ENCODE measurements at regions not wholly inside any gene's neighbourhood (a gene's known extent, or its start where the extent isn't known, plus 50 kb on each side); places are given as distances from the start of the nearest gene placed in this dataset.

DNA sequence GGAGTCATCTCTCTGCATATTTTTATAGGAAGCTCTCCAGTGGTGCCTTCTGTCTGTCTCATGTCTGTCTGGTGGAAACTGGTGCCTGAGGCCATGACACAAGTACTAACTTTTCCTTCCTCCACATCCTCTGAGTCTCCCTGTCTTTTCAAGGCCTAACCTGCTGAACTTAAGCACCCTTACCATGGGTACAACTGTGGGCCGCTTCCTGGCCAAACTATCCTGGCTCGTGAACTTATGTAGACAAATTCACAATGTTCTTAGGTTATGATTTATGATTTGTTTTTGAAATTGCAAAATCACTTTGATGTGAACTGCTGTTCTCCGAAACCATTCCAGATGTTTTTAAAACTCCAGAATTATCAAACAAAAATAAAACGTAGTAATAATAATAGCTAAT, 804.5 kb upstream of the POU3F3 start:
- H3K4me2 ChIP-seq (ENCODE audit: low read depth, low read length): no peak overlapping the region
- TF ChIP-seq EZH2 (optimal IDR thresholded peaks at IDR 0.05; ENCODE audit: low read depth, low read length) (no peak), EZH2phosphoT487 (IDR thresholded peaks at IDR 0.05; ENCODE audit: low read length) (no peak)
- TF ChIP-seq, protein P1, sequence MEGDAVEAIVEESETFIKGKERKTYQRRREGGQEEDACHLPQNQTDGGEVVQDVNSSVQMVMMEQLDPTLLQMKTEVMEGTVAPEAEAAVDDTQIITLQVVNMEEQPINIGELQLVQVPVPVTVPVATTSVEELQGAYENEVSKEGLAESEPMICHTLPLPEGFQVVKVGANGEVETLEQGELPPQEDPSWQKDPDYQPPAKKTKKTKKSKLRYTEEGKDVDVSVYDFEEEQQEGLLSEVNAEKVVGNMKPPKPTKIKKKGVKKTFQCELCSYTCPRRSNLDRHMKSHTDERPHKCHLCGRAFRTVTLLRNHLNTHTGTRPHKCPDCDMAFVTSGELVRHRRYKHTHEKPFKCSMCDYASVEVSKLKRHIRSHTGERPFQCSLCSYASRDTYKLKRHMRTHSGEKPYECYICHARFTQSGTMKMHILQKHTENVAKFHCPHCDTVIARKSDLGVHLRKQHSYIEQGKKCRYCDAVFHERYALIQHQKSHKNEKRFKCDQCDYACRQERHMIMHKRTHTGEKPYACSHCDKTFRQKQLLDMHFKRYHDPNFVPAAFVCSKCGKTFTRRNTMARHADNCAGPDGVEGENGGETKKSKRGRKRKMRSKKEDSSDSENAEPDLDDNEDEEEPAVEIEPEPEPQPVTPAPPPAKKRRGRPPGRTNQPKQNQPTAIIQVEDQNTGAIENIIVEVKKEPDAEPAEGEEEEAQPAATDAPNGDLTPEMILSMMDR (IDR thresholded peaks at IDR 0.05; ENCODE audit: low read length): no peak
- no peak overlapping the region for H3K9ac ChIP-seq (ENCODE audit: low read length)
- H3K9me3 ChIP-seq (replicated peaks; ENCODE audit: insufficient read depth, low read length): no peaks in the 10 kb centered on the region
- no peak overlapping the region for H2AFZ ChIP-seq (ENCODE audit: low read length)
- no peaks in the 10 kb centered on the region for H3K79me2 ChIP-seq (ENCODE audit: low read length)
- H3K27me3 ChIP-seq (replicated peaks; ENCODE audit: insufficient read depth, low read length): no peaks in the 10 kb centered on the region
- H3K4me1 ChIP-seq (ENCODE audit: low read length): peaks cover 17% of the 10 kb centered on the region
- no peak overlapping the region for H3K27ac ChIP-seq (ENCODE audit: low read length)
- no peaks in the 10 kb centered on the region for H3K36me3 ChIP-seq (replicated peaks; ENCODE audit: insufficient read depth, low read length)
- H4K20me1 ChIP-seq (ENCODE audit: insufficient read depth, low read length): no peaks in the 10 kb centered on the region
- peaks cover 16% of the 10 kb centered on the region for H3F3A ChIP-seq (ENCODE audit: insufficient read depth, low read length)
- no peaks in the 10 kb centered on the region; the same call in 1 of the 2 replicates for H3K9me2 ChIP-seq (replicated peaks; ENCODE audit: insufficient read depth, low read length)
- DNase-seq: no peak
- H3K4me3 ChIP-seq (ENCODE audit: low read length): no peak overlapping the region

DNA sequence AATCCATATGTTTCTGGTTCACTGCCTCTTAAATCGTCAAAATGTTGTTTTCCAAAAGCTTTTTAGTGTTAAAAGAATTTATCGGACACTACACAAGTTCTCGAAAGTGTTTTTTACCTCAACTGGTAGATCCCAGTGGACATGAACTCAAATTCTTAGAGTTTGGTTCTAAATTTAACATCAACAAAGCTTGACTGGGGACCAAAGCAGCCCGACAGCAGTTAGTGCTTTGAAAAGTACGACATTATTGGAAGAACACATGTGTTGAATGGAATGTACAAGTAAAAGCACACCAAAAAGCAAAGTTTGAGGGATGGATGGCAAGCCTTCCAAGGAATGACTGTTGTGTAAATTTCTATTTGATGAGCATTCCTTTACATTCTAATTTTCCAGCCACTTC, 803.9 kb upstream of the POU3F3 start:
- TF ChIP-seq, protein P1 (IDR thresholded peaks at IDR 0.05; ENCODE audit: low read length): no peak
- TF ChIP-seq EZH2 (optimal IDR thresholded peaks at IDR 0.05; ENCODE audit: low read depth, low read length) (no peak), EZH2phosphoT487 (IDR thresholded peaks at IDR 0.05; ENCODE audit: low read length) (no peak)
- no peak overlapping the region for H3K27ac ChIP-seq (ENCODE audit: low read length)
- H4K20me1 ChIP-seq (ENCODE audit: insufficient read depth, low read length): no peaks in the 10 kb centered on the region
- no peak overlapping the region for H3K9ac ChIP-seq (ENCODE audit: low read length)
- no peaks in the 10 kb centered on the region for H3K27me3 ChIP-seq (replicated peaks; ENCODE audit: insufficient read depth, low read length)
- H3F3A ChIP-seq (ENCODE audit: insufficient read depth, low read length): peaks cover 16% of the 10 kb centered on the region
- no peaks in the 10 kb centered on the region for H3K36me3 ChIP-seq (replicated peaks; ENCODE audit: insufficient read depth, low read length)
- no peak overlapping the region for H2AFZ ChIP-seq (ENCODE audit: low read length)
- peaks cover 17% of the 10 kb centered on the region for H3K4me1 ChIP-seq (ENCODE audit: low read length)
- H3K4me3 ChIP-seq (ENCODE audit: low read length): no peak overlapping the region
- H3K9me3 ChIP-seq (replicated peaks; ENCODE audit: insufficient read depth, low read length): no peaks in the 10 kb centered on the region
- no peak for DNase-seq
- H3K4me2 ChIP-seq (ENCODE audit: low read depth, low read length): no peak overlapping the region
- no peaks in the 10 kb centered on the region for H3K79me2 ChIP-seq (ENCODE audit: low read length)
- no peaks in the 10 kb centered on the region; the same call in 1 of the 2 replicates for H3K9me2 ChIP-seq (replicated peaks; ENCODE audit: insufficient read depth, low read length)

DNA sequence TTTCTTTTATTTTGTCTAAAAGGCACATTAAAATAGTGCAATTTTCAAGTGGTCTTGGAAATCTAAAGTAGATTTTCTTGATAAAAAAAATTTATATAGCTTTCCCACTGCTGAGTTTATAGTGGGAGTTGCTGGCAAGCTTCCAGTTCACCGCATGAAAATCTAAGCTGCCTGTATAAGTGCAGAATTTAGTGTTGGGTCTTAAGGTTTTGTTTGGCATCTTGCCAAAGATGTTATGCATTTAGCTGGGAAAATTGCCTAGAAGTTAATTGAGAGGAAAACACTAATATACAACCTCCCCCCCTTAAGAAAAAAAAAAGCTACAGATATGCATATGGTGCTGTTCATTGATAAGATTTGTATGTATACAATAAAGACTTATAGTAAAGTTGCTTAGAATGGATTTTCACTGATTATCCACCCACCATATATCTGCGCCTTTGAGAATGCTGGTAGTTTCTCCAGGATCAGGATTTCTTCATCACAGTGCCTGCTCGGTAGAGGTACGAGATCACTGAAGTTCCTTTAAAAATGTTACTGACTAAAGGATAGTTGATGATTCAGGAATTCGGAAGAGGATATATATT, 803.2 kb upstream of the POU3F3 start:
- DNase-seq: no peak
- H3K79me2 ChIP-seq (ENCODE audit: low read length): no peaks in the 10 kb centered on the region
- H3K4me3 ChIP-seq (ENCODE audit: low read length): no peak overlapping the region; the same call in 1 of the 2 replicates
- H2AFZ ChIP-seq (ENCODE audit: low read length): no peak overlapping the region
- H3K9me3 ChIP-seq (replicated peaks; ENCODE audit: insufficient read depth, low read length): no peaks in the 10 kb centered on the region
- H3K9me2 ChIP-seq (replicated peaks; ENCODE audit: insufficient read depth, low read length): no peaks in the 10 kb centered on the region; the same call in 1 of the 2 replicates
- H3K36me3 ChIP-seq (replicated peaks; ENCODE audit: insufficient read depth, low read length): no peaks in the 10 kb centered on the region
- H3K4me2 ChIP-seq (ENCODE audit: low read depth, low read length): no peak overlapping the region
- H4K20me1 ChIP-seq (ENCODE audit: insufficient read depth, low read length): no peaks in the 10 kb centered on the region
- H3F3A ChIP-seq (ENCODE audit: insufficient read depth, low read length): peaks cover 16% of the 10 kb centered on the region
- no peak overlapping the region for H3K27ac ChIP-seq (ENCODE audit: low read length)
- H3K9ac ChIP-seq (ENCODE audit: low read length): no peak overlapping the region
- H3K4me1 ChIP-seq (ENCODE audit: low read length): peaks cover 15% of the 10 kb centered on the region
- H3K27me3 ChIP-seq (replicated peaks; ENCODE audit: insufficient read depth, low read length): no peaks in the 10 kb centered on the region
- TF ChIP-seq, protein P1 (IDR thresholded peaks at IDR 0.05; ENCODE audit: low read length): no peak
- TF ChIP-seq EZH2 (optimal IDR thresholded peaks at IDR 0.05; ENCODE audit: low read depth, low read length) (no peak), EZH2phosphoT487 (IDR thresholded peaks at IDR 0.05; ENCODE audit: low read length) (no peak)

Data from MM.1S (cell line).